HCT116 (cell line): ENCODE measurements at regions not wholly inside any gene's neighbourhood (a gene's known extent, or its start where the extent isn't known, plus 50 kb on each side); places are given as distances from the start of the nearest gene placed in this dataset.
A peak's percentile ranks its signal among the peaks of the same experiment; 100 is the strongest.

ENCODE experiments used
- ATAC-seq: fragments of 200-7000 bp; cut with Tn5 transposase; 2 replicates; pipeline ENCODE4 v1.9.1; 2020; ENCODE audit warnings: mild to moderate bottlenecking, moderate library complexity
- BruUV-seq: library from RNA; stranded (reverse); fragments of 400-500 nt; replicated peaks from 2 replicates; lab custom pipeline; 2021; lab: Mats Ljungman, UMichigan
- CTCF ChIA-PET: fragments of 300-600 bp; sonication (Branson Sonifier 250); formaldehyde crosslinking; loops from one replicate; lab custom pipeline; 2021; ENCODE audit warnings: antibody characterized with exemption; lab: Charles Lee
- POLR2A ChIA-PET: fragments of 300-600, 350-600 bp; sonication (Branson Sonifier 250); formaldehyde crosslinking; loops from one replicate; lab custom pipeline; 2021; ENCODE audit warnings: antibody characterized with exemption; lab: Charles Lee
- RAD21 ChIA-PET, 2 experiments: fragments of 300-600 bp; sonication (Branson Sonifier 250); formaldehyde crosslinking; loops; one replicate each; lab custom pipeline; 2023; ENCODE audit warnings: low total read pairs in 2 of 2; ENCODE audit not compliant: uncharacterized antibody in 2 of 2, unreplicated experiment in 2 of 2, low non-redundant PET in 1 of 2; lab: Charles Lee
- DNase-seq: peaks from one replicate; pipeline ENCODE4 v3.0.0-alpha.2; 2010; ENCODE audit warnings: low read depth, low spot score
- H2AFZ ChIP-seq: fragments of 200-600 bp; shearing (Covaris generic), sonication (generic); 2 replicates; pipeline ENCODE4 v1.6.1; 2017; ENCODE audit warnings: low read depth, mixed run types, mixed read lengths, antibody characterized with exemption, low read length; ENCODE audit not compliant: poor library complexity, severe bottlenecking
- H3K27ac ChIP-seq: 2 replicates; pipeline ENCODE4 v1.5.1; 2012; ENCODE audit warnings: low read depth, low read length
- H3K27me3 ChIP-seq: fragments of 200-600 bp; sonication (generic); 2 replicates; pipeline ENCODE4 v1.6.1; 2016; ENCODE audit warnings: mixed run types, low read length, mixed read lengths; ENCODE audit not compliant: insufficient read depth
- H3K36me3 ChIP-seq, 2 experiments: fragments of 200-500 bp in 1 of 2; fragments of 200-600 bp in 1 of 2; sonication (Bioruptor generic) in 1 of 2; sonication (generic) in 1 of 2; 2 replicates each; pipeline versions ENCODE4 v1.5.1 to v1.6.1; 2014 to 2016; ENCODE audit warnings: low read length in 2 of 2, inconsistent platforms in 1 of 2, mixed read lengths in 1 of 2, mixed run types in 1 of 2; ENCODE audit not compliant: insufficient read depth in 2 of 2, control insufficient read depth in 1 of 2
- H3K4me1 ChIP-seq, 2 experiments: fragments of 200-600 bp in 1 of 2; sonication (generic) in 1 of 2; 2 replicates each; pipeline versions ENCODE4 v1.5.1 to v1.6.1; 2012 to 2017; ENCODE audit warnings: low read length in 2 of 2, inconsistent platforms in 1 of 2, mild to moderate bottlenecking in 1 of 2, mixed read lengths in 1 of 2, mixed run types in 1 of 2, moderate library complexity in 1 of 2; ENCODE audit not compliant: insufficient read depth in 2 of 2, control insufficient read depth in 1 of 2
- H3K4me2 ChIP-seq: fragments of 200-600 bp; sonication (generic); 2 replicates; pipeline ENCODE4 v1.6.1; 2017; ENCODE audit warnings: mixed run types, low read length, mixed read lengths
- H3K4me3 ChIP-seq, 2 experiments: fragments of 200-600 bp in 1 of 2; sonication (generic) in 1 of 2; replicated peaks in 1 of 2; 2 replicates each; pipeline ENCODE4 v1.5.1; 2011 to 2016; ENCODE audit warnings: low read length in 2 of 2, control low read depth in 1 of 2, low read depth in 1 of 2, mild to moderate bottlenecking in 1 of 2, mixed read lengths in 1 of 2, mixed run types in 1 of 2
- H3K79me2 ChIP-seq: fragments of 200-600 bp; sonication (generic); 2 replicates; pipeline ENCODE4 v1.6.1; 2017; ENCODE audit warnings: mild to moderate bottlenecking, mixed run types, low read length, moderate library complexity, mixed read lengths; ENCODE audit not compliant: insufficient read depth
- H3K9ac ChIP-seq: fragments of 200-600 bp; sonication (generic); 2 replicates; pipeline ENCODE4 v1.6.1; 2016; ENCODE audit warnings: low read length, mixed read lengths
- H3K9me2 ChIP-seq: fragments of 200-600 bp; sonication (generic), shearing (Covaris generic); 2 replicates; pipeline ENCODE4 v1.6.1; 2017; ENCODE audit warnings: mixed run types, mild to moderate bottlenecking, moderate library complexity; ENCODE audit not compliant: insufficient read depth
- H3K9me3 ChIP-seq, 2 experiments: fragments of 200-500 bp in 1 of 2; fragments of 200-600 bp in 1 of 2; sonication (Bioruptor generic) in 1 of 2; sonication (generic) in 1 of 2; 2 replicates each; pipeline ENCODE4 v1.6.1; 2014 to 2017; ENCODE audit warnings: low read length in 2 of 2, mixed read lengths in 2 of 2, inconsistent platforms in 1 of 2, low read depth in 1 of 2, mild to moderate bottlenecking in 1 of 2, mixed run types in 1 of 2, moderate library complexity in 1 of 2; ENCODE audit not compliant: control insufficient read depth in 1 of 2, insufficient read depth in 1 of 2
- H4K20me1 ChIP-seq: fragments of 200-600 bp; sonication (generic), shearing (Covaris generic); 2 replicates; pipeline ENCODE4 v1.6.1; 2017; ENCODE audit warnings: mixed run types, mild to moderate bottlenecking, moderate library complexity; ENCODE audit not compliant: insufficient read depth
- CTCF ChIP-seq, 3 experiments: fragments of 200-600 bp in 1 of 3; sonication (generic) in 1 of 3; IDR thresholded peaks in 2 of 3; conservative IDR thresholded peaks in 1 of 3; 2 replicates each; pipeline ENCODE4 v1.5.1; 2012 to 2017; ENCODE audit warnings: low read depth in 2 of 3, low read length in 2 of 3, antibody characterized with exemption in 1 of 3, borderline replicate concordance in 1 of 3, control low read depth in 1 of 3, mild to moderate bottlenecking in 1 of 3, mixed read lengths in 1 of 3, mixed run types in 1 of 3, moderate library complexity in 1 of 3; ENCODE audit not compliant: insufficient read depth in 1 of 3
- ELF1 ChIP-seq: IDR thresholded peaks from 2 replicates; pipeline ENCODE4 v1.6.1; 2012; ENCODE audit warnings: low read depth, borderline replicate concordance
- RAD21 ChIP-seq: IDR thresholded peaks from 2 replicates; pipeline ENCODE4 v1.6.1; 2012; ENCODE audit warnings: low read depth, mild to moderate bottlenecking
- SP1 ChIP-seq: IDR thresholded peaks from 2 replicates; pipeline ENCODE4 v1.6.1; 2012; ENCODE audit warnings: low read depth
- SRF ChIP-seq: IDR thresholded peaks from 2 replicates; pipeline ENCODE4 v1.6.1; 2012; ENCODE audit warnings: low read depth
- YY1 ChIP-seq: IDR thresholded peaks from 2 replicates; pipeline ENCODE4 v1.6.1; 2011; ENCODE audit warnings: low read length, low read depth, moderate library complexity, mild to moderate bottlenecking; ENCODE audit not compliant: insufficient replicate concordance; ENCODE audit errors: extremely low read depth
- intact Hi-C: fragments of 100-400 bp; cut with micrococcal nuclease; formaldehyde crosslinking; loops from 2 replicates; pipeline ENCODE4 v1.10.0; 2022

DNA sequence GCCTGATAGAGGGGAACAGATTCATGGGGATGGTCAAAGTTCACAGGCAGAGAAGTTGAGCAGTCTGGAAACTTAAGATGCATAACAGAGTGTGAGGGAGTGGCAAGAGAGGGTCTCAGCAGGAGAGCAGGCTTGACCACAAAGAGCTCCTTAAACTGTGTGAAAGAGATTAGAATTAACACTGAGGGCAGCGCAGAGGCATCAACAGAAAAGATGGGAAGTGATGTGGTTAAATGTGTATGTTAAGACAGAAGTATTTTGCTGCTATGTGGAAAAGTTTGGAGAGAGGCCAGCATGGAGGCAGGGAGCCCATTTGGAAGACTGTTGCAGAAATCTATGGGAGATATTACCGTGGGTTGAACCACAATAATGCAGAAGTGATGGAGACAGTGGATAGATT lies 122.7 kb upstream of the LMNTD1 start:
- DNase-seq (no peak), ATAC-seq (no peak)
- intact Hi-C loops, result loop anchor here (2.0 to 5.0 kb wide), 2 partner anchors 239 to 353 kb away; no protein-coding TSS in a partner anchor
- Histone ChIP-seq H3K27me3 (no peaks in the 10 kb centered on the region), H3K79me2 (no peaks in the 10 kb centered on the region), H3K4me2 (no peak overlapping the region), H3K9me2 (no peaks in the 10 kb centered on the region), H2AFZ (no peak overlapping the region), H3K9me3 (no peaks in the 10 kb centered on the region), H3K36me3 (no peaks in the 10 kb centered on the region), H3K27ac (no peak overlapping the region), H4K20me1 (no peaks in the 10 kb centered on the region), H3K9ac (no peak overlapping the region), H3K4me3 (no peak overlapping the region), H3K4me1 (no peaks in the 10 kb centered on the region)
- no TSS peak for BruUV-seq
- RAD21 ChIA-PET, result no interaction called here
- no peak for TF ChIP-seq YY1
- TF ChIP-seq SRF, result no peak
- TF ChIP-seq ELF1, result no peak
- CTCF ChIA-PET, result no interaction called here
- POLR2A ChIA-PET, result no interaction called here

DNA sequence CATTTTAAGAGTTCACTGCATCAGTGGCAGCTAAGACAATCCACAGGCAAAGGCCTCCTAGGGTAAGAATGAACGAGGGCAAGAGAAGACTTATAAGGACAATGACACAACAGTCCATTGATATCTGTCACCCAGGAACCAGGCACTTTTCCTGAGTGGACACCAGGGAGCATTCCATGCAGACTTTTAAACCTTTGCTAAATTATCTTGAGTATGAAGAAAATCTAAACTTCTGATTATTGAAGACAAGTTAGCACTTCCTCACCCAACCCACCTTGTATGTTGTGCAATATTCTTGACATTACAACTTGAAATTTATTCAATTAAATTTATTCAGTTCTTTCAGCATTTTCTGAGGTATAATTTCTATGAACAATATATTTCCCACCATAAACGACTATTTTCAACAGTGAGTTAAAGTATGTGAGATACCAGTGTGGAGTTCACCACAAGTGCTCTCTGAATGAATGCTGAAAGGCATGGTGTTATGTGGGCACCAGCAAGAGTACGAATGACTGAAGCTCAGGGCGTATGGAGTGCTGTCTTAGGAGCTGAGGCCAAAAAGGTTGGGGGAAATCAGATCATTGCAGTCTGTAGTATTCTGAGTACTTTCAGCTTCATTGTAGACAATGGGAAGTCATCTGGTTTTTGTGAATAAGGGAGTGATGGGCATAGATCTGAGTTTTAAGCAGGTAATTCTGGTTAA lies 124.3 kb upstream of the LMNTD1 start:
- no peak overlapping the region for H3K4me3 ChIP-seq
- H3K27ac ChIP-seq, result no peak overlapping the region
- ATAC-seq, result no peak
- no peaks in the 10 kb centered on the region for H3K79me2 ChIP-seq
- H3K36me3 ChIP-seq, result no peaks in the 10 kb centered on the region
- no peak overlapping the region for H3K9ac ChIP-seq
- ChIA-PET RAD21 (no interaction called here), POLR2A (interaction anchor here (0.6 kb wide), 1 partner anchor 9 kb away, joined by 3 read pairs; no protein-coding TSS in a partner anchor), CTCF (no interaction called here)
- TF ChIP-seq SRF, result no peak
- no peak for TF ChIP-seq SP1
- peak in 2 of 3 experiments; percentile 12 to 29; a peak in 2 of 6 replicates for TF ChIP-seq CTCF (IDR thresholded peaks at IDR 0.05 in 2 of 3, conservative IDR thresholded peaks at IDR 0.05 in 1 of 3; ENCODE audit: borderline replicate concordance in 1 of 3, insufficient read depth in 1 of 3, low read depth in 2 of 3, low read length in 2 of 3)
- peak; percentile 53; the same call in 1 of the 2 replicates for TF ChIP-seq RAD21
- no peak overlapping the region for H2AFZ ChIP-seq
- H3K9me3 ChIP-seq, result no peaks in the 10 kb centered on the region
- H3K9me2 ChIP-seq, result no peaks in the 10 kb centered on the region
- H3K27me3 ChIP-seq, result no peaks in the 10 kb centered on the region
- intact Hi-C loops, result loop anchor here (2.0 to 5.0 kb wide), 2 partner anchors 240 to 351 kb away; no protein-coding TSS in a partner anchor
- H3K4me1 ChIP-seq, result no peaks in the 10 kb centered on the region
- no peaks in the 10 kb centered on the region for H4K20me1 ChIP-seq
- DNase-seq, result no peak
- no TSS peak for BruUV-seq
- no peak overlapping the region for H3K4me2 ChIP-seq
